Fibroblast of lung (primary cell): ENCODE measurements at regions not wholly inside any gene's neighbourhood (a gene's known extent, or its start where the extent isn't known, plus 50 kb on each side); places are given as distances from the start of the nearest gene placed in this dataset.

Source experiments
- EZH2 ChIP-seq: IDR thresholded peaks from 2 replicates; pipeline ENCODE4 v1.5.1; 2012; ENCODE audit warnings: low read length, control low read depth, mild to moderate bottlenecking; ENCODE audit errors: missing control alignments
- TF ChIP-seq, protein P1 (sequence below), 2 donors: IDR thresholded peaks in 1 of 2; conservative IDR thresholded peaks in 1 of 2; 1 replicate in 1 of 2; 2 replicates in 1 of 2; pipeline ENCODE4 v1.5.1; 2011 to 2012; ENCODE audit warnings: low read length in 2 of 2, control low read depth in 1 of 2, inconsistent platforms in 1 of 2, low read depth in 1 of 2, mild to moderate bottlenecking in 1 of 2

- TF ChIP-seq, protein P1, sequence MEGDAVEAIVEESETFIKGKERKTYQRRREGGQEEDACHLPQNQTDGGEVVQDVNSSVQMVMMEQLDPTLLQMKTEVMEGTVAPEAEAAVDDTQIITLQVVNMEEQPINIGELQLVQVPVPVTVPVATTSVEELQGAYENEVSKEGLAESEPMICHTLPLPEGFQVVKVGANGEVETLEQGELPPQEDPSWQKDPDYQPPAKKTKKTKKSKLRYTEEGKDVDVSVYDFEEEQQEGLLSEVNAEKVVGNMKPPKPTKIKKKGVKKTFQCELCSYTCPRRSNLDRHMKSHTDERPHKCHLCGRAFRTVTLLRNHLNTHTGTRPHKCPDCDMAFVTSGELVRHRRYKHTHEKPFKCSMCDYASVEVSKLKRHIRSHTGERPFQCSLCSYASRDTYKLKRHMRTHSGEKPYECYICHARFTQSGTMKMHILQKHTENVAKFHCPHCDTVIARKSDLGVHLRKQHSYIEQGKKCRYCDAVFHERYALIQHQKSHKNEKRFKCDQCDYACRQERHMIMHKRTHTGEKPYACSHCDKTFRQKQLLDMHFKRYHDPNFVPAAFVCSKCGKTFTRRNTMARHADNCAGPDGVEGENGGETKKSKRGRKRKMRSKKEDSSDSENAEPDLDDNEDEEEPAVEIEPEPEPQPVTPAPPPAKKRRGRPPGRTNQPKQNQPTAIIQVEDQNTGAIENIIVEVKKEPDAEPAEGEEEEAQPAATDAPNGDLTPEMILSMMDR (conservative IDR thresholded peaks at IDR 0.05 in 1 of 2, IDR thresholded peaks at IDR 0.05 in 1 of 2; ENCODE audit: low read depth in 1 of 2, low read length in 2 of 2), result no peak
- no peak for TF ChIP-seq EZH2
Measured at GRCh38 chr9:19634881-19635280, 154.0 kb downstream of the SLC24A2 start.
